Nucleus accumbens (tissue), 56 donors: ENCODE measurements at regions not wholly inside any gene's neighbourhood (a gene's known extent, or its start where the extent isn't known, plus 50 kb on each side); places are given as distances from the start of the nearest gene placed in this dataset.

ENCODE experiments used
- DNase-seq, 56 donors: peaks; one replicate each; lab custom pipeline; 2025; lab: John Stamatoyannopoulos, UW

DNA sequence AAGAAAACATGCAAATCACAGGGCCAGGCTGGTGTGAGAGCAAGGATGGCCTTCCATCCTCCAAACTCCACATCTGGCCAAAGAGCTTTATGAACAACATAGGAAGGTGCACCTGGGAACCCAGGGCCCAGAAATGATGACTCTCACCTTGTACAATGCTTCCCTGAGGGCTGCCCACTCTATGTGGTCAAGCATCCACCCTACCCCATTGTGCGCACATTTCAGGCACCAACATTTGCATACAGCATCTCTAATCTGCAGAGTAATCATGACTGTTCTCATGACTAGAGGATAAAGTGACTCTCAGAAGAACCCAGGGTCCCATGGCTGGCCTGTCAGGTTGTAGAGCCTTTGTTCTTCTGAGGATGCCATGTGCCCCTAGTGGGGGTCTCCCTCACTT lies 57.2 kb upstream of the NTF3 start:
- no peak for DNase-seq

DNA sequence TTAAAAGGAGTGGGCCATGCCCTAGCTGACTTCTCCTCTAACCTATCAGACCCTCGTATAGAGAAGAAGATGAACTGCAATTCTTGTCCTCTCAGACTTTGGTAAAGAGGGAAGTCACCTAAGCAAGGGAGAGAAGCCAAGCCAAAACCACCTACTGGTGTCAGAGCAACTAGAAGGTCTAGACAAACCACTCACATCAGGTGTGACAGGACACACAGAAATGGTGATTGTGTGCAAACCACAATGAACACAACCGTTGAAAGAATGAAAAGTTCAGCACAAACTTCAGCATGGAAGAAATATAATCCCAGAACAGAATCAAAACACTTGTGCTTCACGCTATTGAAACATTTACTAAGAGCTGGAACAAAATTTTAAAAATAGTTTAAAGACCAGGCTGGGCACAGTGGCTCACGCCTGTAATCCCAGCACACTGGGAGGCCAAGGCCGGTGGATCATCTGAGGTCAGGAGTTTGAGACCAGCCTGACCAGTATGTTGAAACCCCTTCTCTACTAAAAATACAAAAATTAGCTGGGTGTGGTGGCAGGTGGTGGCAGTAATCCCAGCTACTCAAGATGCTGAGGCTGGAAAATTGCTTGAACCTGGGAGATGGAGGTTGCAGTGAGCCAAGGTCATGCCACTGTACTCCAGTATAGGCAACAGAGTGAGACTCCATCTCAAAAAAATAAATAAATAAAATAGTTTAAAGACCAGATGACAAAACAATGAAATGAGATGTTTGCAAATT lies 56.2 kb upstream of the NTF3 start:
- DNase-seq: no peak

DNA sequence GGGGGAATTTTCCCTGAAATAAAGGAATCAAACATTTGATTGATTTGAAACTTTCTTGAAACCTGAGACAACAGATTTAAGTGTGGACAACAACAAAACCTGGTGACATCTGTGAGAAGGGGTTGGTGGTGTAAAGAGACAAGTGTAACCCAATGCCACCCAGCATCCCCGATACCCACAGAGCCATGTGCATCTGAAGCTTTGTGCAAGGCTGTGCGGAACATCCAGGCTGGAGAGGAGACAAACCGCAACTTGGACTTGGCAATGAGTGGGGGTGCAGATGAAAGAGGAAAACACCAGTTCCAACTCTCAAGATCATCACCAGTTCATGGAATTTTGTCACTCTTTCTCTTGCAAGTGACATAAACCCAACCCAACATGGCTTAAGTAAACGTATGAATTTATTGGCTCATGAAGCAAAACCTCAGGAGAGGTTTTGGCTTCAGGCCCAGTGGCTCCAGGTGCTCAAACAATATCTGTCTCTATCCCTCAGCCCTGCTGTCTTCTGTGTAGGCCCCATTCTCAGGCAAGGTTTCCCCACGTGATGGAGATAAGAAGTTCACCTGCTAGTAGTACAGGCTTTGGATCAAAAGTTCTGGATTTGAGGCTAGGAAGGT lies 55.2 kb upstream of the NTF3 start:
- no peak for DNase-seq

DNA sequence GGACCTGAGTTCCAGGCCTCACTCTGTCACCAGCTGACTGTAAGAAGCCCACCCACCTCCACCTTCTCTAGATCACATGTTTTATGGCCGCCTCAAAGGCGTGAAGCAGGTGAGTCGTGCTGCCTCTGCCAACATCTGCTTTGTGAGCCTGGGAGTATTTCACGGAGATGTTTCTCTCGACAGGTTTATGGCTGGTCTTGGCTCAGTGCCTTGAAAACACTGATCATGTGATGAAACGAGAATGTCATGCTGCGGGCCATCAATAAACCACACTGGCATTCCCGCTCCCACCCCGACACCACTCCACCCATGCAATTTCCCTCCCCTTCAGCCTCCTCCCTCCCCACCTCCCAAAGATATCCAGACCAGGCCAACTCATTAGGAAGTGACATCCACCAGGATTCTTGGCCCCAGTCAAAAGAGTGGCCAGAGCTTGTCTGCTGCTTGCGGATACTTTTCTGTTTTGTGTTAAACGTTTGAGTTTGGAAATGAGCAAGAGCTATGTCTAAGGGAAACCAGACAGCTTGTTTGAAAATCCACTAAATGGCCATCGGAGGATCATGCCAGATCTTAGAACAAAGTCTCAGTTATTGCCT lies 53.8 kb upstream of the NTF3 start:
- DNase-seq: no peak

DNA sequence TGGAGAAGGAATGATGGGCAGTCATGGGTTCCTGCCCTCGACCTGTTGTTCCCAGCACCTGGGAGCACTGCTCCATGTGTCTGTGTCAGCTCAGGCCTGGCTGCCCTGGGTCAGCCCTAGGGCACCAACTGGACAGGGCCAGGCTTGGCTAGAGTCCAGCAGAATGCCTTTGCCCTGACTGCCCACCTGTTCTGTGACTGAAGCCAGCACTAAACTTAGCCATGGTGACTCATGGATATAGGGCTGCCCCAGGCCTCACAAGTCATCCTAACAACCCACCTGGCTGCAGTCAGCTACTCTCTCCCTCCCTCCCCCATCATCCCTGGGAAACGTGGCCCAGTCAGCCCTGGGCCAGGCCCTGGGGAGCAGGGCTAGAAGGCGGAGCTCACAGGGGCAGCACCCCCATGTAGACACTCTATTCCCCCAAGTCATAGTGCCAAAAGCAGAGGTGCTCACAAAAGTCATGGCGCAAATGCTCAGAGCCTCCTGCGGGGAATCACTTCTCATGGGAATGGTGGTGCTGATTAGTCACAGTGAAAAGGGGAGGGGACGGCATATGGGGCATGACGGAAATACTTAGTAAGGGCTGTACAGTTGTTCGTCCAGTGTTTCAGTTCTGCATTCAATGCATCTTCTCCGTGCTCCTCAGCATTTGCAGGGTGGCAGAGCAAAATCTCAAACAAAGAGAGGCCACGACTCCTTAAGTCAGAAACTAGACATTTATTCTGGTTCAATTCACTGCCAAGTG lies 52.0 kb upstream of the NTF3 start:
- no peak for DNase-seq
